GM23248 (cell line): ENCODE measurements at regions not wholly inside any gene's neighbourhood (a gene's known extent, or its start where the extent isn't known, plus 50 kb on each side); places are given as distances from the start of the nearest gene placed in this dataset.

Experiments used
- EZH2 ChIP-seq: fragments of 200-600 bp; sonication (generic); IDR thresholded peaks from 2 replicates; pipeline ENCODE4 v1.6.1; 2018; ENCODE audit warnings: antibody characterized with exemption, mild to moderate bottlenecking; ENCODE audit not compliant: insufficient read depth, poor library complexity, severe bottlenecking
- EZH2phosphoT487 ChIP-seq: fragments of 200-600 bp; sonication (generic); IDR thresholded peaks from 2 replicates; pipeline ENCODE4 v1.6.1; 2018; ENCODE audit warnings: antibody characterized with exemption, moderate library complexity, mild to moderate bottlenecking, low read depth; ENCODE audit not compliant: insufficient read depth

GRCh38 chr2:155062250-155062921 is 363.9 kb downstream of the KCNJ3 start:
- TF ChIP-seq EZH2 (no peak), EZH2phosphoT487 (no peak)
